Stomach (tissue), 8 donors: ENCODE measurements at regions not wholly inside any gene's neighbourhood (a gene's known extent, or its start where the extent isn't known, plus 50 kb on each side); places are given as distances from the start of the nearest gene placed in this dataset.

Source experiments
- DNase-seq, 2 donors: peaks; one replicate each; pipeline versions ENCODE4 v3.0.0 to v3.0.0-alpha.2; 2013 to 2019
- H3K27ac ChIP-seq, 5 donors: fragments of 200-600 bp in 4 of 5; sonication (generic) in 4 of 5; one replicate each; pipeline ENCODE4 v1.5.1; 2013 to 2019; ENCODE audit warnings: mild to moderate bottlenecking in 1 of 5, moderate library complexity in 1 of 5
- H3K27me3 ChIP-seq, 3 donors: fragments of 200-600 bp; sonication (generic); one replicate each; pipeline ENCODE4 v1.5.1; 2017 to 2019; ENCODE audit warnings: mixed run types in 1 of 3
- H3K36me3 ChIP-seq, 4 donors: fragments of 200-600 bp; sonication (generic); 1 replicate in 3 of 4; 2 replicates in 1 of 4; pipeline ENCODE4 v1.5.1; 2016 to 2019
- H3K4me1 ChIP-seq, 4 donors: fragments of 200-600 bp; sonication (generic); one replicate each; pipeline ENCODE4 v1.5.1; 2016 to 2019
- H3K4me3 ChIP-seq, 4 donors: fragments of 200-600 bp; sonication (generic) in 3 of 4; one replicate each; pipeline ENCODE4 v1.5.1; 2016 to 2019; ENCODE audit warnings: mild to moderate bottlenecking in 1 of 4
- H3K9me3 ChIP-seq, 4 donors: fragments of 200-600 bp; sonication (generic); one replicate each; pipeline ENCODE4 v1.5.1; 2016 to 2019
- EP300 ChIP-seq: sonication (generic); formaldehyde crosslinking; IDR thresholded peaks from one replicate; pipeline ENCODE4 v1.6.1; 2017; ENCODE audit warnings: antibody characterized with exemption
- POLR2A ChIP-seq, 4 donors: fragments of 450-650 bp; IDR thresholded peaks; one replicate each; pipeline ENCODE4 v1.6.1; 2016; ENCODE audit warnings: antibody characterized with exemption in 4 of 4, control low read depth in 2 of 4, mild to moderate bottlenecking in 1 of 4, moderate library complexity in 1 of 4
- POLR2AphosphoS5 ChIP-seq, 3 donors: sonication (generic); formaldehyde crosslinking; IDR thresholded peaks; one replicate each; pipeline ENCODE4 v1.6.1; 2016; ENCODE audit warnings: antibody characterized with exemption in 3 of 3
- WGBS, 5 donors: extraction: QIAGEN DNeasy Blood & Tissue Kit in 3 of 5; methylation state at CpG; one replicate each; pipeline versions ENCODE4 v1.1.5 to v1.1.7; 2013 to 2018; 5-methylcytosine and 5-hydroxymethylcytosine counted together
- intact Hi-C: fragments of 100-400 bp; cut with DNase I; formaldehyde crosslinking; loops from one replicate; pipeline ENCODE4 v1.15.1; 2023; ENCODE audit warnings: low total_unique reads
- TF ChIP-seq, protein P1 (sequence below), 7 experiments: fragments of 450-650 bp in 4 of 7; fragments of 200-600 bp in 3 of 7; sonication (generic) in 3 of 7; IDR thresholded peaks; one replicate each; pipeline ENCODE4 v1.5.1; 2016 to 2019; ENCODE audit warnings: antibody characterized with exemption in 7 of 7, control low read depth in 2 of 7, mild to moderate bottlenecking in 1 of 7
- donor health status: healthy with polysubstance abuse.
- donor health status: Bipolar disorder and iron deficiency.
- donor health status: healthy.

DNA sequence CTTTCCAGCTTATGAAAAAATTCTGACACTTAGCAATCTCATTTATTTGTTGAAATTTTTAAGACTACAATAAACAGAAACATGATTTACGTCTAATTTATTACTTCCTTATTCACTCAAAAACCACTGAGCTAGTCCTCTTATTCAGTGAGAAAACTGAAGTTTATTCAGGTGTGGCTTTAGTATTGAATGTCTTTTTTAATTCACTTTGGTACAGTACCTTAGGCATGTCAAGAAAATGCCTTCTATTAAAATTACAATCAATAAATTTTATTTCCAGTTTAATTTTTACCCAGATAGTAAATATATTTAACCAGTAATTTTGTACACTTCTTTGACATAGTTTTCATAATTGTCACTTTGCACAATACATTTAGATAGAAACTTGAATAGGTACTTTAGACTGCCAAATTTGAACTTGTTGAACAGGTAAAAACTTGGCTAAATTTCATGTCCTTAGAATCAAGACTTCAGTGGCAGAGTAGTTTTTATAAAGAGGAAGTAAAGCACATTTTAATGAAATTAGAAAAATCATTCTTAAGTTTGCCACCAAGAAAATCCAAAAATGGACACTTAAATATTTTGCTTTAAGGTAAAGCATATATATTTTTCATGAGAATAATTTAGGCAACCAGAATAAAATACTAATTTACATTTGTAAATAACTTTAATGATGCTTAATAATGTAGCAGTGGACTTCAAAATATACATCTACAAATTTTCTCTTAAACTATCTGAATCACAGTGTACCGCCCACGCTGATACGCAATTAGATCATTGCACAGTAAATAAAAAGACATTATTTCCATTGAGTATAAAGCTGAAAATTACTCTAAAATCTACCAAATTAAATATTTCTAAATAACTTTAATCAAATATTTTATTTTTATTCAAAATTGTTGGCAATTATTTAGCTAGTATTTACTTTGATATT, 159.1 kb downstream of the RASSF9 start:
- H3K27ac ChIP-seq = no peak overlapping the region
- WGBS, 5 donors = 72 to 81% (median 76%) methylated on average over 4 of the region's 4 CpGs
- no peak overlapping the region for H3K4me3 ChIP-seq
- no peak for DNase-seq
- peaks cover 0 to 18% (median 3%) of the 10 kb centered on the region in 4 donors for H3K9me3 ChIP-seq
- intact Hi-C loops = no loop called here
- H3K36me3 ChIP-seq = no peaks in the 10 kb centered on the region
- H3K27me3 ChIP-seq = no peaks in the 10 kb centered on the region
- H3K4me1 ChIP-seq = no peaks in the 10 kb centered on the region
- TF ChIP-seq, protein P1, sequence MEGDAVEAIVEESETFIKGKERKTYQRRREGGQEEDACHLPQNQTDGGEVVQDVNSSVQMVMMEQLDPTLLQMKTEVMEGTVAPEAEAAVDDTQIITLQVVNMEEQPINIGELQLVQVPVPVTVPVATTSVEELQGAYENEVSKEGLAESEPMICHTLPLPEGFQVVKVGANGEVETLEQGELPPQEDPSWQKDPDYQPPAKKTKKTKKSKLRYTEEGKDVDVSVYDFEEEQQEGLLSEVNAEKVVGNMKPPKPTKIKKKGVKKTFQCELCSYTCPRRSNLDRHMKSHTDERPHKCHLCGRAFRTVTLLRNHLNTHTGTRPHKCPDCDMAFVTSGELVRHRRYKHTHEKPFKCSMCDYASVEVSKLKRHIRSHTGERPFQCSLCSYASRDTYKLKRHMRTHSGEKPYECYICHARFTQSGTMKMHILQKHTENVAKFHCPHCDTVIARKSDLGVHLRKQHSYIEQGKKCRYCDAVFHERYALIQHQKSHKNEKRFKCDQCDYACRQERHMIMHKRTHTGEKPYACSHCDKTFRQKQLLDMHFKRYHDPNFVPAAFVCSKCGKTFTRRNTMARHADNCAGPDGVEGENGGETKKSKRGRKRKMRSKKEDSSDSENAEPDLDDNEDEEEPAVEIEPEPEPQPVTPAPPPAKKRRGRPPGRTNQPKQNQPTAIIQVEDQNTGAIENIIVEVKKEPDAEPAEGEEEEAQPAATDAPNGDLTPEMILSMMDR (IDR thresholded peaks at IDR 0.05) = no peak
- TF ChIP-seq POLR2AphosphoS5 (IDR thresholded peaks at IDR 0.05) (no peak), POLR2A (IDR thresholded peaks at IDR 0.05) (no peak), EP300 (no peak)

DNA sequence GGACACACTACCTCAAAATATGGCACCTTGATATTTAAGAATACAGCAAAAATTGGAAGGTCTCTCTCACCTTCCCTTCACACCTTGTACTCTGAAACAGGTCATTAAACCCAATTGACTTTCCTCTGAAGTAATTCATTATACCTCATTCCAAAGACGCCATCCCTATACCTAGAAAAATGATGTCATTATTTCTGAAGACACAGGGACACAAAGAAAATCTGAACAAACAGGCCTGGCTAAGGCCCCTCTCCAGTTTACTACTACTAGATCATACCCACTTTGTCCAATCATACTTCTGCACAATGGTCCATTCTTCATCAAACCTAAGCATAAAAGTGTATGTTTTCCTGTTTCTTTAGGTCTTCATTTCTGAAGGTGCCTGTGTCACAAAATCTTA, 156.9 kb downstream of the RASSF9 start:
- TF ChIP-seq POLR2AphosphoS5 (IDR thresholded peaks at IDR 0.05) = no peak
- TF ChIP-seq, protein P1 (IDR thresholded peaks at IDR 0.05) = no peak
- TF ChIP-seq POLR2A (IDR thresholded peaks at IDR 0.05) = no peak
- TF ChIP-seq EP300 = no peak
- intact Hi-C loops = no loop called here
- H3K27me3 ChIP-seq = no peaks in the 10 kb centered on the region
- H3K27ac ChIP-seq = no peak overlapping the region
- peaks cover 0 to 13% (median under 1%) of the 10 kb centered on the region in 4 donors for H3K9me3 ChIP-seq
- no peaks in the 10 kb centered on the region for H3K36me3 ChIP-seq
- no peaks in the 10 kb centered on the region for H3K4me1 ChIP-seq
- no peak overlapping the region for H3K4me3 ChIP-seq
- DNase-seq = no peak
- 89 to 100% (median 97%) methylated on average over 1 of the region's 1 CpG for WGBS, 5 donors

- Histone ChIP-seq H3K9me3 (peaks cover 0 to 13% (median 0%) of the 10 kb centered on the region in 4 donors), H3K4me1 (no peaks in the 10 kb centered on the region), H3K4me3 (no peak overlapping the region), H3K36me3 (no peaks in the 10 kb centered on the region), H3K27ac (no peak overlapping the region), H3K27me3 (no peaks in the 10 kb centered on the region)
- WGBS, 5 donors = 85 to 100% (median 94%) methylated on average over 1 of the region's 1 CpG
- TF ChIP-seq EP300 = no peak
- DNase-seq = no peak
- intact Hi-C loops = no loop called here
These were observed 155.3 kb downstream of the RASSF9 start for GRCh38 chr12:85680881-85681280.

DNA sequence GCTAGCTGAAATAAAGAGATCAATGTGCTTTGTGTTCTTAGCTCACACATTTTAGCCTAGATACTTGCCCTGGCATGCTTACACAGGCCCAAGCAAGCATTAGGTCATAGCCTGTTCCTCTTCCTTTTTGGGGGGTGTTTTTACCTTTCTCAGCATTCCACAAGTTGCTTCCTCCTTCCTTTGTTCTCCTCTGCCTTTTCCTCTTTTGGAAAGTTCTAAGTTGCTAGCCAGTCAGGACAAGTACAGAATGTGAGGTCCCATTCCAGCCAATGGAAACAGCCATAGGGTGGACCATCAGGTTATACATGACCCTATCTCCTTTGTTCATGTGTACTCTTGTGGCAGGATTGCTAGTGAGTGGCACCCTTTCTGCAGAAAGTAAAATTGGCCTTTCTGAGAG, 154.9 kb downstream of the RASSF9 start:
- no peak overlapping the region for H3K27ac ChIP-seq
- no peaks in the 10 kb centered on the region for H3K4me1 ChIP-seq
- H3K4me3 ChIP-seq = no peak overlapping the region
- peaks cover 0 to 13% (median 0%) of the 10 kb centered on the region in 4 donors for H3K9me3 ChIP-seq
- intact Hi-C loops = no loop called here
- no peak for DNase-seq
- no peak for TF ChIP-seq EP300
- TF ChIP-seq POLR2AphosphoS5 (IDR thresholded peaks at IDR 0.05) = no peak
- TF ChIP-seq, protein P1 (IDR thresholded peaks at IDR 0.05) = no peak
- no peak for TF ChIP-seq POLR2A (IDR thresholded peaks at IDR 0.05)
- H3K27me3 ChIP-seq = no peaks in the 10 kb centered on the region
- no peaks in the 10 kb centered on the region for H3K36me3 ChIP-seq

DNA sequence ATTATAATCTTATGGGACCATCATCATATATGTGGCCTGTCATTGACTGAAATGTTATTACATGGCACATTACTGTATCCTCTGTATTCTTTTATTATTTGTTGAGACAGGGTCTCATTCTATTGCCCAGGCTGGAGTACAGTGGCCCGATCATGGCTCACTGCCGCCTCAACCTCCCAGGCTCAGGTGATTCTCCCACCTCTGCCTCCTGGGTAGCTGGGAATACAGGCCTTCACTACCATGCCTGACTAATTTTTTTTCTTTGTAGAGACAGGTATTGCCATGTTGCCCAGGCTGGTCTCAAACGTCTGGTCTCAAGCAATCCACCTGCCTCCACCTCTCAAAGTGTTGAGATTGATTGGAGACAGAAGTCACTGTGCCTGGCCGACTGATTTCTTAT, 153.2 kb downstream of the RASSF9 start:
- H3K9me3 ChIP-seq = peaks cover 0 to 13% (median 0%) of the 10 kb centered on the region in 4 donors
- no peaks in the 10 kb centered on the region for H3K27me3 ChIP-seq
- 78 to 96% (median 85%) methylated on average over 4 of the region's 4 CpGs for WGBS, 5 donors
- no peak for DNase-seq
- H3K4me1 ChIP-seq = no peaks in the 10 kb centered on the region
- H3K27ac ChIP-seq = no peak overlapping the region
- TF ChIP-seq EP300 = no peak
- TF ChIP-seq POLR2A (IDR thresholded peaks at IDR 0.05) = no peak
- TF ChIP-seq POLR2AphosphoS5 (IDR thresholded peaks at IDR 0.05) = no peak
- TF ChIP-seq, protein P1 (IDR thresholded peaks at IDR 0.05) = no peak
- no peaks in the 10 kb centered on the region for H3K36me3 ChIP-seq
- no peak overlapping the region for H3K4me3 ChIP-seq
- intact Hi-C loops = no loop called here
